ENCODE measurements at regions not wholly inside any gene's neighbourhood (a gene's known extent, or its start where the extent isn't known, plus 50 kb on each side); places are given as distances from the start of the nearest gene placed in this dataset.

DNA sequence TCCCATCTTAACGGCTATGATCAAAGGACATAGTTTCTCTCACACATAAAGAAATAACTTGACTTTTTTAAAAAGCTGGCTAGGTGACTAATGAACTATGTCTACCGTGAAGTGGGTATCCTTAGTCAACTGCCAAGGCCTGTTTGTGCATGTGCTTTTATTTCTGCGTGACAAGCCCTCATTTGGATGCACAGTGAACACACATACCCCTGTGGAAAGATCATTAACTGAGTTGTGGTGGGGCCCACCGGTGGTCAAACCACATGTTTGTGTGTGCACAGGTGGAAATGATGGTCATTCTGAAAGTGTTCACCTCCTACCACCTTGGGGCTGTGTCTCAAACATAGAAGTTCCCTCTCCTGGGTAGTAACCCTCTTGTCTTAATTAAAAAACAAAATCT, 256.1 kb upstream of the SALL1 start:
- TF ChIP-seq, protein P1, sequence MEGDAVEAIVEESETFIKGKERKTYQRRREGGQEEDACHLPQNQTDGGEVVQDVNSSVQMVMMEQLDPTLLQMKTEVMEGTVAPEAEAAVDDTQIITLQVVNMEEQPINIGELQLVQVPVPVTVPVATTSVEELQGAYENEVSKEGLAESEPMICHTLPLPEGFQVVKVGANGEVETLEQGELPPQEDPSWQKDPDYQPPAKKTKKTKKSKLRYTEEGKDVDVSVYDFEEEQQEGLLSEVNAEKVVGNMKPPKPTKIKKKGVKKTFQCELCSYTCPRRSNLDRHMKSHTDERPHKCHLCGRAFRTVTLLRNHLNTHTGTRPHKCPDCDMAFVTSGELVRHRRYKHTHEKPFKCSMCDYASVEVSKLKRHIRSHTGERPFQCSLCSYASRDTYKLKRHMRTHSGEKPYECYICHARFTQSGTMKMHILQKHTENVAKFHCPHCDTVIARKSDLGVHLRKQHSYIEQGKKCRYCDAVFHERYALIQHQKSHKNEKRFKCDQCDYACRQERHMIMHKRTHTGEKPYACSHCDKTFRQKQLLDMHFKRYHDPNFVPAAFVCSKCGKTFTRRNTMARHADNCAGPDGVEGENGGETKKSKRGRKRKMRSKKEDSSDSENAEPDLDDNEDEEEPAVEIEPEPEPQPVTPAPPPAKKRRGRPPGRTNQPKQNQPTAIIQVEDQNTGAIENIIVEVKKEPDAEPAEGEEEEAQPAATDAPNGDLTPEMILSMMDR (IDR thresholded peaks at IDR 0.05), result no peak
- no peak for DNase-seq (ENCODE audit: low spot score)
- no peak overlapping the region for H3K4me3 ChIP-seq
- H3K27ac ChIP-seq, result no peak overlapping the region

DNA sequence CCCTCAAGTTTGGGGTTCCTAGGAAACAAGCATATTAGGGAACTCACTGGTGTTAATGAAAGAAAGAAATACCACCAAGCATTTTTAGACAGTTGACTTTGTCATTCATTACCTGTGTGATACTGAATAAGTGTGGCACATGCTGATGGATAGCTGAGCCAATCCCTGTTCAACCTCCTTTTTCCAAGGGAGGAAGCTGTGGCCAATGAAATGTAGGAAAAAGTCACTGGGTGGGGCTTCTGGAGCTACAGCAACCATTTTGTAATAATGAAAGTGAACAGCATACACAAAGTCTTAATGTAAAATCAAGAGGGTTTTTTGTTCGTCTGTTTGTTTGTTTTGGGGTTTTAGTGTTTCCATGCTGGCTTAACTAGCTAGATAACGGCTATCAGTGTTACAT, 254.3 kb upstream of the SALL1 start:
- TF ChIP-seq, protein P1 (IDR thresholded peaks at IDR 0.05), result no peak
- DNase-seq (ENCODE audit: low spot score), result no peak
- Histone ChIP-seq H3K27ac (no peak overlapping the region), H3K4me3 (no peak overlapping the region)

DNA sequence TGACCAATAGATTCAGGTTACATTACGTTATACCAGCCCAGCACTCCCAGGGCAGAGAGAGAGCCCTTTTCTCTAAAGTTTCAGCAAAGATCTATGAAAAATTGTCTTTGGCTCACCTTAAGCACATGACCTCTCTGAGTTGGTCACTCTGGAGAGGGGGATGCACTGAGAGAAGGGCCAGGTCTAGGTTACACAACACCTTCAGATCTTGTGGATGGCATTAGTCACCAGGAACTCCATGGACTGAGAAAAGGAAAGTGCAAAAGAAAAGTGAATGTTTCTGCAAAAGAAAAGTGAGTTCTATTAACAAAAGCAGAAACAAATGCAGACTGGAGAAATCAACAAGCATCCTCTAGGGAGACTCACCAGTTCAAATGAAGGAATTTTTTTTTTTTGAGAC, 253.3 kb upstream of the SALL1 start:
- no peak for DNase-seq (ENCODE audit: low spot score)
- Histone ChIP-seq H3K27ac (no peak overlapping the region), H3K4me3 (no peak overlapping the region)
- TF ChIP-seq, protein P1 (IDR thresholded peaks at IDR 0.05), result no peak

DNA sequence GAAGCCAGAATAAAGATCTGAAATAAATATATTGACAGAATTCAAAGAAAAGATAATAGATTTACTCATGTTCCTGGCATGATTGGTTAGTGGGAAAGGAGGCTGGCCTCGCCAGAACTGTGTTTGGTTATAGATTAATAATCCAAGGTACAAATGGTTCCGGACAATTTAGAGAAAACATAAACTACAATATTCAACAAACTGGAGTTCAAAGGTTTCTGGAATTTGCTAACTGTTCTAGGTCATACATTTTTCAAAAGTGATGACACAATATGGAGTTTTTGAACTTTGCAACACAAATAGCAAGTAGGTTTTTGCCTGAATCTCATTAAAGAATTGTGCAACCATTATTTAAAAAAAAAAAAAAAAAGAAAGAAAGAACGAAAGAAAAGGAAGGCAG, 251.7 kb upstream of the SALL1 start:
- H3K27ac ChIP-seq, result no peak overlapping the region
- no peak for DNase-seq (ENCODE audit: low spot score)
- TF ChIP-seq, protein P1 (IDR thresholded peaks at IDR 0.05), result no peak
- H3K4me3 ChIP-seq, result no peak overlapping the region

DNA sequence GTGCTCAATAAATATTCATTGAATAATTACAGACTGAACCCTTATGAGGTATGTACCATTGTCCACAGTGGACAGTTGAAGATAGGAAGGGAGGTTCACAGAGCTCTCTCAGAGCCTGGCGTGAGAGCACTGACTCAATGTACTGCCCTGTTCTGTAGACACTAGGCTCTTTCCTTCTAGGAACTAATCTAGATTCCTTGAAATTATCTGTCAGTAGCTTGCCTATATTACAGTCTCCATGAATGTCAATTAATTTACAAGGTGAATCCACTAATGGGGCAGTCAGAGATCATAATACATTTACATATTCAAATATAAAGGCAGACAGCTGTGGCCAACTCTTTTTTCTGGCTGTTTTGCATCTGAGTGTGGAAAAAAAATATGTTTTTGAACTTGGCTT, 251.2 kb upstream of the SALL1 start:
- DNase-seq (ENCODE audit: low spot score), result no peak
- TF ChIP-seq, protein P1 (IDR thresholded peaks at IDR 0.05), result no peak
- Histone ChIP-seq H3K27ac (no peak overlapping the region), H3K4me3 (no peak overlapping the region)

DNA sequence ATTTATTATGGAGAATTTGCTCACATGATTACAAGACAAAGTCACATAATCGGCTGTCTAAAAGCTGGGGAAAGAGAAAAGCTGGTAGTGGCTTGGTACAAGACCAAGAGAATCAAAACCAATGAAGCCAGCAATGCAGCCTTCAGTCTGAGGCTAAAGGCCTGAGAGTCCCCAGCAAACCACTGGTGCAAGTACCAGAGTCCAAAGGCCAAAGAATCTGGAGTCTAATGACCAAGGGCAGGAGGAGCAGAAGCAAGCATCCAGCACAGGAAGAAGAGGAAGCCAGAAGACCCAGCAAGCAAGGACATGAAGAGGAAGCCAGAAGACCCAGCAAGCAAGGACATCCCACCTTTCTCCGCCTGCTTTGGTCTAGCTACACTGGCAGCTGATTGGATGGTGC, 250.6 kb upstream of the SALL1 start:
- no peak for DNase-seq (ENCODE audit: low spot score)
- TF ChIP-seq, protein P1 (IDR thresholded peaks at IDR 0.05), result no peak
- Histone ChIP-seq H3K27ac (no peak overlapping the region), H3K4me3 (no peak overlapping the region)

DNA sequence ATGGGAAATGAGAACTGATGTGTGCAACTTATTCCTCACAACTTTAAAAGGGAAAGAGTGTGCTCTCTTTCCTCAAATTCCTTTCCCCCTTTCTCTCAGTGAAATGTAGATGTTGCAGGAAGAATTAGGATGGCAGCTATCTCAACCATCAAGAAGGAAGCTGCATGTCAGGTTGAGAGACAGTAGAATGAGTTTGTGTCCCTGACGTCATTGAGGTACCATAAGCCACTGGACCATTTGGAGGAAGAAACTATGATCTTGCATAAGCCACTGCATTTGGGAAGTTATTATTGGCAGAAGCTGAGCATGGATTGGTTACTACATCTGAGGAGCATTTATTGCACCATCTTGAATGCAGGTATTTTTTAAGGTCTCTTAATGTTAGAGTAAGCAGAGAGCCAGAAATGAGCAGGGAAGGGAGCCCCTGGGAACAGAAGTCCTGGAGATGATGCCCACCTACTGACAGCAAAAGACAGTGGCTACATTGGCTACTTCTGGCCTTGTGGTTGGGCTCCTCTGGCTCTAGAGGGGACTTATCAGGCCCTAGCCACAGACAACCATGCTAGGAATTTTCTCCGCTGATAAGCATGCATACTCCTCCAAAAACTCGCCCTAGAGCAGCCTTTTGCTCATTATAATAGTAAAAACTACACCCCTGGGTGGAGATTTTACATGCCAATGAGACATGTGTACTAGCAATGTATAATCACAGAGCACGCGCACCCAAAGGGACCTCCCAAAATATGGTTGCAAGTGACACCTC, 249.0 kb upstream of the SALL1 start:
- H3K4me3 ChIP-seq, result no peak overlapping the region
- no peak overlapping the region for H3K27ac ChIP-seq
- DNase-seq (ENCODE audit: low spot score), result no peak
- TF ChIP-seq, protein P1 (IDR thresholded peaks at IDR 0.05), result no peak
